Choroid plexus epithelial cell (primary cell): ENCODE measurements at regions not wholly inside any gene's neighbourhood (a gene's known extent, or its start where the extent isn't known, plus 50 kb on each side); places are given as distances from the start of the nearest gene placed in this dataset.

Experiments used
- DNase-seq: peaks from one replicate; pipeline ENCODE4 v3.0.0-alpha.2; 2010; ENCODE audit warnings: low read depth
- H3K4me3 ChIP-seq: 2 replicates; pipeline ENCODE4 v1.5.1; 2011; ENCODE audit warnings: low read depth, mild to moderate bottlenecking, control low read depth, low read length, moderate library complexity
- TF ChIP-seq, protein P1 (sequence below): conservative IDR thresholded peaks from 2 replicates; pipeline ENCODE4 v1.5.1; 2011; ENCODE audit warnings: low read depth, mild to moderate bottlenecking, control low read depth, inconsistent platforms, low read length, moderate library complexity

DNA sequence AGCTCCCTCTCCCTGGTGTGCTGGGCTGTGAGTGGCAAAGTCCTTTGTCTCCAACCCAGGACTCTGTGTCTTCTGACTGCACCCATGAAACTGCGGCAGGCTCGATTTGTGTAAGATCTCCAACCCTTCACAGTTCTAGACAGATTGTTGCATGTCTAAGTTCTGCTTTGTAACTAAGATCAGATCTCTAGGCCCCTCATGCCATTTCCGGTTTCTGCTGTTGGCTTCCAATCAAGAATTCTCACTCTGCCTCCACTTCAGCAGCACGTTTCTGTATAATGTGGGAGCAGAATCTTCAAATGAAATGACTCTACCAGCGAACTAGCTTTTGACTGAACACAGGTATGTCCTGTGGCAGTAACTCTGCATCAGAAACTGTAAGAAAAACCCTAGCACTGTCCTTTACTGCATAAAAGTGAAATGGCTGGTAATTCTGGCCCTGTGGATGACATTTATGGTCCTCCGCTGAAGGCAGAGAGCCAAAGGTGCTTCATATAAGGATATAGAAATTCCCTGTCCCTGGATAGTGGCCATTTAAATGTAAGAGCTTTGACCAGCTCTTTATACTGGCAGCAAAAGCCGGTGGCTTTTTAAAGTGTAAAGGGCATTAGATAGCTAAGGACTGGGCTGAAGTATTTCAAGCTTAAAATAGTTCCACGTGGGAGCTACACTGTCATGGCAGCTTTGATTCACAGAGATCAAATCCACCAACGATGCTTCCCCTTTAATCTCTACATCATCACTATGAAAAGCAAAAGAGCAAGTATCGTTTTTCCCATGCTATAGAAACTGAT lies 319.0 kb upstream of the CDH6 start:
- H3K4me3 ChIP-seq, result no peak overlapping the region
- peak; percentile 40 for DNase-seq
- TF ChIP-seq, protein P1, sequence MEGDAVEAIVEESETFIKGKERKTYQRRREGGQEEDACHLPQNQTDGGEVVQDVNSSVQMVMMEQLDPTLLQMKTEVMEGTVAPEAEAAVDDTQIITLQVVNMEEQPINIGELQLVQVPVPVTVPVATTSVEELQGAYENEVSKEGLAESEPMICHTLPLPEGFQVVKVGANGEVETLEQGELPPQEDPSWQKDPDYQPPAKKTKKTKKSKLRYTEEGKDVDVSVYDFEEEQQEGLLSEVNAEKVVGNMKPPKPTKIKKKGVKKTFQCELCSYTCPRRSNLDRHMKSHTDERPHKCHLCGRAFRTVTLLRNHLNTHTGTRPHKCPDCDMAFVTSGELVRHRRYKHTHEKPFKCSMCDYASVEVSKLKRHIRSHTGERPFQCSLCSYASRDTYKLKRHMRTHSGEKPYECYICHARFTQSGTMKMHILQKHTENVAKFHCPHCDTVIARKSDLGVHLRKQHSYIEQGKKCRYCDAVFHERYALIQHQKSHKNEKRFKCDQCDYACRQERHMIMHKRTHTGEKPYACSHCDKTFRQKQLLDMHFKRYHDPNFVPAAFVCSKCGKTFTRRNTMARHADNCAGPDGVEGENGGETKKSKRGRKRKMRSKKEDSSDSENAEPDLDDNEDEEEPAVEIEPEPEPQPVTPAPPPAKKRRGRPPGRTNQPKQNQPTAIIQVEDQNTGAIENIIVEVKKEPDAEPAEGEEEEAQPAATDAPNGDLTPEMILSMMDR, result no peak

DNA sequence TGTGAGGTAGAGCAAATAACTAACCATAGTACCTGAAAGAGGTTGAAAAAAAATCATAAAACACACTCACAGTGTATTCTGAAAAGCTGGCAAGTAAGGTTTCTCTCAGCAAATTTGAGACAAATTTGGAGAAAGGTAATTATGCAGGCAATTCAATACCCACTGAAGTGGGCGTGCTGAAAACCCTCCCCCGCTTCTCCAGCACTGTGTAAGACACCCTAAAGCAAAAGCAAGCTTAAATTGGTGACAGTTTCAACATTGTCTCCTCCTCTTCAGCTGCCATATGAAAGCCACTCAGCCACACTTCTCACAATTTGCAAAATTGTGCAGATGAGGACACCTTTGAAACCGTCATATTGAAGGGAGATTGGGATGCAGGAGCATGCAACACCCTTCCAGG lies 322.3 kb upstream of the CDH6 start:
- H3K4me3 ChIP-seq, result no peak overlapping the region
- TF ChIP-seq, protein P1, result no peak
- DNase-seq, result no peak

DNA sequence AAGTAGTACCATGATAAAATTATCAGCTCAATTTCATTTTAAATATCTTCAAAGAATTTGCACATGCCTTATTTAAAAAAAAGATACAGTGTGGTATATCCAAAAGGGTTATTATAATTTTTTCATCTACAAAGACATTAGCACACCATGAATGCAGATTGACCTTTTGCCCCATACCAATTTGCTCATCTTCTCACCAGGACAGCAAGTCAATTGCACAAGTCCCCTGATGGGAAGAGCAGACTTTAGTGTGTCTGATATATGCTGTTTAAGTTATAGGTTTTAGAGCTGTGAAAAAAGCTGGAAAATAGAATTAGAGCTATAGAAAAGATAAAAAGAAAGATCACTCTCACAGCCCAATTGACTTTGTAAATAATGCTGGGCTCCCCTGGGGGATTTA lies 325.8 kb upstream of the CDH6 start:
- no peak overlapping the region for H3K4me3 ChIP-seq
- DNase-seq, result peak; percentile 61
- TF ChIP-seq, protein P1, result no peak

DNA sequence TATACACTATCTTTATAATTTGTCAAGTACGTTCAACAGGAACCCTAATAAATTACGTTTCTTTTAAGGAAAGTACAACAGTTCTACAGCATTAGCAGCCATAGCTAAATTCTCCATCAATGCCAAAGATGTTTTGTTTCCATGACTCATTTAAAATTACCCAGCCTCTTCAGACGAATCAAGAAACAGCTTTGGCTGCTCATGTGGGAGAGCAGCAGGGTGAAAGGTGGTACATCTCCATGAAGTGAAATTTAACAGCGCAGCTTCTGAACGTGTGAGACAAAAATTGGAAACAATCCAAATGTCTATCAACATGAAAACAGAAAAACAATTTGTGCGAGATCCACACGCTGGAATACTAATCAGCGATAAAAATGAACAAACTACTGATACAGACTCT lies 327.3 kb upstream of the CDH6 start:
- TF ChIP-seq, protein P1, result no peak
- H3K4me3 ChIP-seq, result no peak overlapping the region
- peak; percentile 44 for DNase-seq

DNA sequence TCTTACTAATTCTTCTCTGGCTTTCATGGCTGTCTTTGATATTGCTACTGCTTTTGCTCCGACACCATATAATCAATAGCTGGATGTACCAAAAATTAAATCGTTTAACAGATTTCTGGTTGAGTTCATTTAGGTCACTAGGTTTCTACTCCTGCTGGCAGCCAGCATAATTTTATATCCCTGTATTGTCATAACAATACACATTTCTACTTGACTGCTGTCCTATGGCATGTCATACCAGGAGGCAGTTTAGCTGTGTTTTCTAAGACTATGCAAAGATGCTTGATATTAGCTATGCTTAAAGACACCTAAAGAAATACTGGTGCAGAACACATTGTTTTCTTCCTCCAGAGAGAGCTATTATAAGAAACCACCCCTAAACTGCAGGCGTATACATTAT lies 337.2 kb upstream of the CDH6 start:
- no peak for DNase-seq
- no peak overlapping the region for H3K4me3 ChIP-seq
- TF ChIP-seq, protein P1, result no peak

DNA sequence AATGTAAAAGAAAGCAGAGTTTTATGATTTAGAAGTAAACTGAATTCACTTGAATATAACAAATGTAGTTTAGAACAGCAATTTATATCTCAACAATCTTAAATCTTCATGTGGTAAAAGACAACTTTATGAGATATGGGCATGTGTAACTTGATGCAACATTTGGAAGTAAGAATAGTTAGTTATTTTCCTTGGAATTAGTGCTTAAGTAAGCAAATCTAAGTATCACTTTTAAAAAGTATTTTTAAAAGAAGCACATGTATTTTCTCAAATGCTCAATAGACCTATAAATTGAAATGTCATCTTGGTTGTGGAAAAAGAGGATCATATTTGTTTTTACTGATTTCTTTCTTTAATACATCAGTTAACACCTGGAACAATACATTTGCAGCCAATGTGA lies 340.3 kb upstream of the CDH6 start:
- DNase-seq, result no peak
- TF ChIP-seq, protein P1, result no peak
- H3K4me3 ChIP-seq, result no peak overlapping the region

DNA sequence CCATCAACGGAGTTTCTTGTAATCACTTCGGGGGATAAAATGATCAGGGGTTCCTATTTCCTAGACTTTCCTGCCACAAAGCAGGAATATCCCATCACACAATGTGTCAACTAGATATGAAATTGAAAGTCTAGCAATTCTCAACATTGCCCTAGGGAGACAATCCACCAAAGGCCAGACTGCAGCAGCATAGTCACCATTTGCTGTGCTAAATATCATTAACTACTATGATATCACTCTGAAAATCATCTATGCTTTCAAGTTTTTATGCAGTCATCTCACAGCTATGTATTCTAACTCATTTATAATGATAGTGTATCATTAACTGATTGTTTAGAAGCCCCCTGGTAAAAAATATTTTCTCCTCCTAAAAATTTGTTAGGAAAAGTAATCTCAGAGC lies 342.6 kb upstream of the CDH6 start:
- no peak for DNase-seq
- TF ChIP-seq, protein P1, result no peak
- H3K4me3 ChIP-seq, result no peak overlapping the region
